Tibial nerve (tissue), 4 donors: ENCODE measurements at regions not wholly inside any gene's neighbourhood (a gene's known extent, or its start where the extent isn't known, plus 50 kb on each side); places are given as distances from the start of the nearest gene placed in this dataset.

Experiments used
- DNase-seq, 2 donors: peaks; one replicate each; pipeline ENCODE4 v3.0.0-alpha.2; 2019; ENCODE audit warnings: low spot score in 2 of 2
- H3K27ac ChIP-seq, 4 donors: fragments of 200-600 bp; sonication (generic) in 3 of 4; one replicate each; pipeline ENCODE4 v1.5.1; 2017 to 2019; ENCODE audit warnings: mild to moderate bottlenecking in 1 of 4
- H3K27me3 ChIP-seq, 2 donors: fragments of 200-600 bp; sonication (generic) in 1 of 2; one replicate each; pipeline versions ENCODE4 v1.5.1 to v1.6.0; 2017 to 2019
- H3K36me3 ChIP-seq, 3 donors: fragments of 200-600 bp; sonication (generic); one replicate each; pipeline ENCODE4 v1.5.1; 2018 to 2019
- H3K4me1 ChIP-seq, 4 donors: fragments of 200-600 bp; sonication (generic) in 3 of 4; one replicate each; pipeline ENCODE4 v1.5.1; 2017 to 2019
- H3K4me3 ChIP-seq, 4 donors: fragments of 200-600 bp; sonication (generic) in 3 of 4; one replicate each; pipeline ENCODE4 v1.5.1; 2017 to 2019; ENCODE audit warnings: mild to moderate bottlenecking in 1 of 4, moderate library complexity in 1 of 4
- H3K9me3 ChIP-seq, 4 donors: fragments of 200-600 bp; sonication (generic) in 3 of 4; one replicate each; pipeline ENCODE4 v1.5.1; 2017 to 2019
- EP300 ChIP-seq, 2 donors: sonication (generic); formaldehyde crosslinking; IDR thresholded peaks; one replicate each; pipeline ENCODE4 v1.6.1; 2017; ENCODE audit warnings: antibody characterized with exemption in 2 of 2, mild to moderate bottlenecking in 1 of 2
- POLR2A ChIP-seq, 2 donors: fragments of 450-650 bp; IDR thresholded peaks; one replicate each; pipeline ENCODE4 v1.6.1; 2017; ENCODE audit warnings: antibody characterized with exemption in 2 of 2, mild to moderate bottlenecking in 2 of 2, moderate library complexity in 2 of 2
- WGBS, 2 donors: methylation state at CpG; one replicate each; pipeline ENCODE4 v1.1.5; 2018; 5-methylcytosine and 5-hydroxymethylcytosine counted together
- TF ChIP-seq, protein P1 (sequence below), 5 experiments: fragments of 200-600 bp in 3 of 5; fragments of 450-650 bp in 2 of 5; sonication (generic) in 3 of 5; IDR thresholded peaks; one replicate each; pipeline ENCODE4 v1.5.1; 2016 to 2019; ENCODE audit warnings: antibody characterized with exemption in 5 of 5, mild to moderate bottlenecking in 3 of 5, moderate library complexity in 2 of 5

DNA sequence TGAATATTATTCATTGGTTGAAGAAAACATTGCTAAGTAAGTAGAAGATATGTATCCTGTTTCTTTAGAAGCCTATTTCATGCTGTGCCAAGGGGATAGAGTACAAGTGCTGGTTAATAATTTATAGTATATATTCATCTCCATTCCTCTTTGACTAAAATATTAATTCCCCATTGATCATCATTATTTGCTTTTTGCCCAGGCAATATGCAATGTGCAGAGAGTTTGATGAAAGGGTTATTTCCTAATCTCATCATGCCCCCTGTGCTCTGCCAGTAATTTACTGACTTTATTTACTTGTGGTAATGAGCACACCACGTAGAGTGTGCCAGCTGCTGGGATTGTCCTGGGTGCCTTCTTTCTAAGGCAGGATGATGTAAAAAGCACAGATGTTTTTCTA, 180.9 kb downstream of the REEP3 start:
- TF ChIP-seq EP300 (IDR thresholded peaks at IDR 0.05) (no peak), POLR2A (IDR thresholded peaks at IDR 0.05) (no peak)
- TF ChIP-seq, protein P1, sequence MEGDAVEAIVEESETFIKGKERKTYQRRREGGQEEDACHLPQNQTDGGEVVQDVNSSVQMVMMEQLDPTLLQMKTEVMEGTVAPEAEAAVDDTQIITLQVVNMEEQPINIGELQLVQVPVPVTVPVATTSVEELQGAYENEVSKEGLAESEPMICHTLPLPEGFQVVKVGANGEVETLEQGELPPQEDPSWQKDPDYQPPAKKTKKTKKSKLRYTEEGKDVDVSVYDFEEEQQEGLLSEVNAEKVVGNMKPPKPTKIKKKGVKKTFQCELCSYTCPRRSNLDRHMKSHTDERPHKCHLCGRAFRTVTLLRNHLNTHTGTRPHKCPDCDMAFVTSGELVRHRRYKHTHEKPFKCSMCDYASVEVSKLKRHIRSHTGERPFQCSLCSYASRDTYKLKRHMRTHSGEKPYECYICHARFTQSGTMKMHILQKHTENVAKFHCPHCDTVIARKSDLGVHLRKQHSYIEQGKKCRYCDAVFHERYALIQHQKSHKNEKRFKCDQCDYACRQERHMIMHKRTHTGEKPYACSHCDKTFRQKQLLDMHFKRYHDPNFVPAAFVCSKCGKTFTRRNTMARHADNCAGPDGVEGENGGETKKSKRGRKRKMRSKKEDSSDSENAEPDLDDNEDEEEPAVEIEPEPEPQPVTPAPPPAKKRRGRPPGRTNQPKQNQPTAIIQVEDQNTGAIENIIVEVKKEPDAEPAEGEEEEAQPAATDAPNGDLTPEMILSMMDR (IDR thresholded peaks at IDR 0.05) = no peak
- peaks cover 0 to 59% (median 39%) of the 10 kb centered on the region in 4 donors for H3K4me1 ChIP-seq
- no peak for DNase-seq
- 38% methylated on average over 1 of the region's 1 CpG for WGBS, 2 donors
- H3K4me3 ChIP-seq = no peak overlapping the region
- no peaks in the 10 kb centered on the region for H3K36me3 ChIP-seq
- H3K9me3 ChIP-seq = no peaks in the 10 kb centered on the region
- H3K27ac ChIP-seq = peak overlapping the region in 3 of 4 donors; percentile 62 to 92 (median 90)
- H3K27me3 ChIP-seq = no peaks in the 10 kb centered on the region

DNA sequence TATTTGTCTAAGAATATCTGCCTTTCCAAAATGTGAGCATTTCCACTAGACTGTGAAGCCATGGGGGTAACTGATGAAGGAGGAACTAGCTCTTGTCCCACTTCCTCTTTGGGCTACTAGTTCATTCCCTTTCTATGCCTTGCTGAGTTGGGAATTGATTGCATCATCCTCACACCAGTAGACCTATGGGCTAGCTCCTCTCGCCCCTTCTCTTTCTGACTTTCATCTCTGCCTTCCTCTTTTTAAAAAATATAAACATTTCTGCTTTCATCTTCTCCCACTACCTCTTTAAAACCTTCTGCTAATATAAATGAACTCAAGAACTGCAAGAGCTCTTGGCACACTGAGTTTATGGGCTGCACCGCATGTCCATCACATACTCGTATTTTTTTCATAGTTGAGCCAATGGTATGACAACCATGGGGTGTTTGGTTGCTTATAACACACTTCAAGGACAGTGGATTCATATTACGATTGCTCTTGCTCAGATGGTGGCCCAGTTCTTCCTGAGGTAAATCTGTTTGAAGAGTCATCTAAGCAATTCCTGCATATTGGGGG, 182.0 kb downstream of the REEP3 start:
- DNase-seq = no peak
- WGBS, 2 donors = 82 to 87% methylated on average over 4 of the region's 4 CpGs
- Histone ChIP-seq H3K4me3 (no peak overlapping the region), H3K27me3 (no peaks in the 10 kb centered on the region), H3K4me1 (peaks cover 0 to 64% (median 43%) of the 10 kb centered on the region in 4 donors), H3K9me3 (no peaks in the 10 kb centered on the region), H3K36me3 (no peaks in the 10 kb centered on the region), H3K27ac (peak overlapping the region in 2 of 4 donors; percentile 32 to 90)
- TF ChIP-seq, protein P1 (IDR thresholded peaks at IDR 0.05) = no peak
- TF ChIP-seq EP300 (IDR thresholded peaks at IDR 0.05) = peak in 1 of 2 donors; percentile 88
- TF ChIP-seq POLR2A (IDR thresholded peaks at IDR 0.05) = no peak

DNA sequence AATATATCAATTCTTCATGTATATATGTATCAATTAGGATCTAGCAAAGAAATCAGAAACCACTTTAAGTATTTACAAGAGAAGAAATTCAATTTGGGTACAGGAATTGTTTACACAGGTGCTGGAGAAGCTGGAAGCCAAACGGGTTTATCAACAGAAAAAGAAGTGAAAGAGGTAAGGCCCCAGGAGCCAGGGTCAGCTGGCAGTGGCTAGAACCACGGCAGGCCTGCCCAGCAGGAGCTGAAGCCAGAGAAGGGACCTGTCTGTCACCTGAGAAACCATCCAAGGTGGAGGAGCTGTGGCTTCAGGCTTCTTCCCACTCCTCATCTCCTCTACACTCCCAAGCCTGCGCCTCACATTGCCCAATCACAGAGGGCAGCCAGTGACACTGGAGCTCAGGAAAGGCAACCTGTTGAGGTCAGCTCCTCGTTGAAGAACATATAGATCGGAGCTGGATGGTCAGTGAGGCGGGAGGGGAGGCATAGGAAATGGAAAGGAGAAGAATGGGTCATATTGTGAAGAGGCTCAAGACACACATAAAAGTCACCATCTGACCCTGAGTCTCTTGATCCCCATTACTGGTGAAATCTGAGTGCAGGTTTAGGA, 182.6 kb downstream of the REEP3 start:
- DNase-seq = no peak
- peak overlapping the region in 2 of 4 donors; percentile 5 to 32 for H3K27ac ChIP-seq
- 79 to 85% methylated on average over 6 of the region's 6 CpGs for WGBS, 2 donors
- no peaks in the 10 kb centered on the region for H3K27me3 ChIP-seq
- no peaks in the 10 kb centered on the region for H3K36me3 ChIP-seq
- H3K9me3 ChIP-seq = no peaks in the 10 kb centered on the region
- TF ChIP-seq, protein P1 (IDR thresholded peaks at IDR 0.05) = no peak
- TF ChIP-seq EP300 (IDR thresholded peaks at IDR 0.05) = no peak
- TF ChIP-seq POLR2A (IDR thresholded peaks at IDR 0.05) = no peak
- peaks cover 0 to 58% (median 43%) of the 10 kb centered on the region in 4 donors for H3K4me1 ChIP-seq
- H3K4me3 ChIP-seq = no peak overlapping the region

DNA sequence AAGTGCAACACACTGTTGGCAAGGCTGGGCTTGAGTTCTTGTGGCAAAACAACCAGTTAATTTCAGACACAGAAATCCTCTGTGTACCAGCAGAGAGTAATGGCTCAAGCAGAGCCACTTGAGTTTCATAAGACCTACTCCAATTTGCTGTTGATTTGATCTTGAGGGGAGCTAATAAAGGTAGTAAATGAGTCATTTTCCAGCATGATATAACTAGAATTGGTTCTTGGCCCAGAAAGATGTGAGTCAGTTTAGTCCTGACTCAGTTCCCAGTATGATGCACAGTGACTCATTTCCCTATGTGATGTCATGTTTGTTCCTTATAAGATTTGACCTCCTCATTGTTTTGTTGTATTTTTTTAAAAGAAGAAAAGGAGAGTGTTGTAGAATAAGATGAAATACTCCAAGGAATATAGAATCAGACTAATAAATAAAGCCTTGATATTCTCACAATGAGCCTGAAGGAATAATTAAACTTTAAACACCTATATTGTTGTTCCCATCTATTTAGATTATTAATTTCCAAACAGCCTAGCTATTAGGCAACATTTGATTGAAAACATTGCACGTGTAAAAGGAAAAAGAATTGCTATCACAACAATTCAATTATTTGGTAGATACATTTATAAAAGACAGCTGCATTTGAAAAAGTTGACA, 186.2 kb downstream of the REEP3 start:
- TF ChIP-seq, protein P1 (IDR thresholded peaks at IDR 0.05) = no peak
- TF ChIP-seq EP300 (IDR thresholded peaks at IDR 0.05) = peak; percentile 75 to 96

DNA sequence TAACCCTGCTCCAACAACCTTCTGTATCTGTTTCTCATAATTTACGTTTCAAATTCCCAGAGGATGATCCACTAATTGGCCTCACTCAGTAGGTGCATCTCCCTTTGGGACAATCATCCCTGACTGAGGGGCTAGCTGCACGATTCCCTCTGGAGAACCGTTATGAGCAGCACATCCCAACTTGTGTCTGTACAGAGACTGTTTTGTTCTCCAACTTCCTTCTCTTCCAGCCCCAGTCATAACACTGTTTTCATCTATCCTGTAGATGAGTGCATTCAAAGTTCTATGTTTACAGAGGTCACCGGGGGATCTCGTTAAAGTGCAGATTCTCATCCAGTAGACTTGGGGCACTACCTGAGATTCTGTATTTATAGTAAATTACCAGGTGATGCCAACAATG, 187.2 kb downstream of the REEP3 start:
- no peaks in the 10 kb centered on the region for H3K27me3 ChIP-seq
- no peaks in the 10 kb centered on the region for H3K9me3 ChIP-seq
- no peak for DNase-seq
- no peaks in the 10 kb centered on the region for H3K36me3 ChIP-seq
- no peak overlapping the region for H3K4me3 ChIP-seq
- WGBS, 2 donors = 49 to 53% methylated on average over 5 of the region's 5 CpGs
- no peak for TF ChIP-seq POLR2A (IDR thresholded peaks at IDR 0.05)
- TF ChIP-seq EP300 (IDR thresholded peaks at IDR 0.05) = no peak
- TF ChIP-seq, protein P1 (IDR thresholded peaks at IDR 0.05) = no peak
- peak overlapping the region in 2 of 4 donors; percentile 61 to 78 for H3K27ac ChIP-seq
- peaks cover 0 to 45% (median 34%) of the 10 kb centered on the region in 4 donors for H3K4me1 ChIP-seq

More for the DNA sequence above, 186.2 kb downstream of the REEP3 start:
- peak in 1 of 2 donors; percentile 71 for DNase-seq
- Histone ChIP-seq H3K36me3 (no peaks in the 10 kb centered on the region), H3K27ac (peak overlapping the region; percentile 25 to 78 (median 61)), H3K9me3 (no peaks in the 10 kb centered on the region), H3K4me3 (no peak overlapping the region), H3K27me3 (no peaks in the 10 kb centered on the region), H3K4me1 (peaks cover 0 to 39% (median 27%) of the 10 kb centered on the region in 4 donors)
- 14 to 17% methylated on average over 1 of the region's 1 CpG for WGBS, 2 donors
